Coronary artery (tissue), 2 donors: ENCODE measurements at regions not wholly inside any gene's neighbourhood (a gene's known extent, or its start where the extent isn't known, plus 50 kb on each side); places are given as distances from the start of the nearest gene placed in this dataset.

Experiments used
- DNase-seq: peaks from one replicate; pipeline ENCODE4 v3.0.0-alpha.2; 2017; ENCODE audit warnings: low spot score
- H3K27ac ChIP-seq, 2 donors: fragments of 200-600 bp; sonication (generic); one replicate each; pipeline ENCODE4 v1.5.1; 2016 to 2019
- H3K4me3 ChIP-seq: fragments of 200-600 bp; sonication (generic); 2 replicates; pipeline ENCODE4 v1.5.1; 2016; ENCODE audit warnings: mild to moderate bottlenecking, moderate library complexity
- CTCF ChIP-seq: fragments of 200-600 bp; sonication (generic); IDR thresholded peaks from one replicate; pipeline ENCODE4 v1.5.1; 2019; ENCODE audit warnings: antibody characterized with exemption

- TF ChIP-seq CTCF: no peak
- DNase-seq: no peak
- Histone ChIP-seq H3K27ac (no peak overlapping the region), H3K4me3 (no peak overlapping the region)
These were observed 542.4 kb upstream of the ARX start for GRCh38 chrX:25558137-25558536.

GRCh38 chrX:25561190-25561589, 545.4 kb upstream of the ARX start:
- Histone ChIP-seq H3K4me3 (no peak overlapping the region), H3K27ac (no peak overlapping the region)
- DNase-seq: no peak
- no peak for TF ChIP-seq CTCF

DNA sequence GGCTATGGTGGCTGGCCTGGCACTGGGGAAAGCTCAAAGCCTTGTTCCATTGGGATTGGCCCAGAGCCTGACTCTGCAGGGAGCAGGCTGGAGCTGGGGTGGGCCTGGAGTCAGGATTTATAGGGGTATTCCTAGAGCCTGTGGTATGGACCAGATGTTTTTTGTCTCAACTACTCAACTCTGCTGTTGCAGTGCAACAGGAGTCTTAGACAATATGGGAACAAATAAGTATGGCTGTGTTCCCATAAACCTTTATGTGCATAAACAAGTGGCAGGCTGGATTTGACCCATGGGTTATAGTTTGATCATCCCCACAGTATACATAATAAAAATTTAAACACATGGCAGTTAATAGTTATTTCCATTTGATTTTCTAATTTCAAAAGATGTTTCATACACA, 557.9 kb upstream of the ARX start:
- H3K27ac ChIP-seq: no peak overlapping the region
- DNase-seq: no peak
- H3K4me3 ChIP-seq: no peak overlapping the region
- no peak for TF ChIP-seq CTCF

DNA sequence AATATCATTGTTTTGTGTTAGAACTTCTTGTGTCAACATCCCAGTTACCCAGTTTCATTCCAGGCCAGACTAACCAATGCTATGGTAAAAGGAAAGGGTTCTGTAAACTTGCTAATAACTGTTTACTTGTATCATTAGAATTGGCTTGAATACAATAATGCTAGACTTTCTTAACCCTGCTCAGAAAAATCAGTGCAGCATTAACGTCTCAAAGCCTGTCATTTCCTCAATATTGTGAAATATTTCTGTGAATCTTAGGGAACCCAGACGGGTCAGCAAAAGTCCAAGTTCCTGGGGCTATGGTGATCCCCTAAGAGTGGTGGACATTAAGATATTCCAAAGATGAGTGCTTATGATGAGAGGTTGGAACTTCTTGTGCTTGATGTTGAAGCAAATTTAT, 541.2 kb upstream of the MAGEB18 start:
- Histone ChIP-seq H3K4me3 (no peak overlapping the region), H3K27ac (no peak overlapping the region)
- no peak for TF ChIP-seq CTCF
- DNase-seq: no peak

DNA sequence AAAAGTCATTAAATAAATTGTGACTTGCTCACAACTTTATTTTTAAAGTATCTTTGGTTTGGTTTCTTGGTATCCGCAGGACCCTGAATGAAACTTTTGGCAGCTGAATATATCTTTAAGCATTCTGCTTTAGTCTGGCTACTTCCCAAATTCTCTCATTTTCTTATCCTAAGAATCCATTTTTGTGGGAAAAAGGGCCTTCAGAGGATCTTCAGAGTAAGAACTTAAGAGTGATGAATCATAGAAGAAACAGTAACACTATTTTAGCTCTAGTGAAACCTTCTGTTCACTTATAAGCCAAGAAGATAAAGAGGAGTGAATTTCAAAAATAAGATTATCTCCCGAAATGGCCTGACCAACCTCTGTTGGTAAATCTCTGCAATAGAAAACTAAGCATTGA, 540.6 kb upstream of the MAGEB18 start:
- no peak for TF ChIP-seq CTCF
- Histone ChIP-seq H3K4me3 (no peak overlapping the region), H3K27ac (no peak overlapping the region)
- DNase-seq: no peak

DNA sequence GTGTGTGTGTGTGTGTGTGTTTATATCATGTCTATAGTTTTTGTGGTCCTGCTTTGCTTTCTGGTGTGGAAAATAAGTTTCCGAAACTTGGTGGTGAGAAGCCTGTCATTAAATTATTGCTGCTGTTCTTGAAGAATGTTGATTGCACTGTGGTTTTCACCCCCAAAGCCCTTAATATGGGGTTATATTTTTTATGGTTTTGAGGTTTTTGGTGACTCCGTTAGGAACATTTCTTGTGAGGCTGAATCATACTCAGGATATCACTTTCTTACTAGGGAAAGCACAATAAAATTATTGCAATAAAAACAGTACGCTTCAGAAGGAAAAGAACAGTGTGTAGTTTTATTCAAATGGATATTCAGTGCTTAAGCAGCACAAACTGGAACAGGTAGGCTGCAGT, 539.1 kb upstream of the MAGEB18 start:
- DNase-seq: no peak
- no peak for TF ChIP-seq CTCF
- Histone ChIP-seq H3K4me3 (no peak overlapping the region), H3K27ac (no peak overlapping the region)

GRCh38 chrX:25600776-25601175, 537.4 kb upstream of the MAGEB18 start:
- Histone ChIP-seq H3K4me3 (no peak overlapping the region), H3K27ac (no peak overlapping the region)
- DNase-seq: no peak
- TF ChIP-seq CTCF: no peak
